MM.1S (cell line): ENCODE measurements at regions not wholly inside any gene's neighbourhood (a gene's known extent, or its start where the extent isn't known, plus 50 kb on each side); places are given as distances from the start of the nearest gene placed in this dataset.

Experiments used
- DNase-seq: peaks from one replicate; pipeline ENCODE4 v3.0.0-alpha.2; 2015
- H2AFZ ChIP-seq: fragments of 300-600 bp; sonication (generic); 2 replicates; pipeline ENCODE4 v1.6.0; 2016; ENCODE audit warnings: antibody characterized with exemption, low read length
- H3F3A ChIP-seq: fragments of 300-600 bp; sonication (generic); 2 replicates; pipeline ENCODE4 v1.6.1; 2016; ENCODE audit warnings: mild to moderate bottlenecking, antibody characterized with exemption, low read length, moderate library complexity, mixed read lengths; ENCODE audit not compliant: insufficient read depth
- H3K27ac ChIP-seq: fragments of 300-600 bp; sonication (generic); 2 replicates; pipeline ENCODE4 v1.5.1; 2016; ENCODE audit warnings: mild to moderate bottlenecking, low read length
- H3K27me3 ChIP-seq: fragments of 300-600 bp; sonication (generic); replicated peaks from 2 replicates; pipeline ENCODE4 v1.6.0; 2016; ENCODE audit warnings: low read length; ENCODE audit not compliant: insufficient read depth
- H3K36me3 ChIP-seq: fragments of 300-600 bp; sonication (generic); replicated peaks from 2 replicates; pipeline ENCODE4 v1.6.1; 2016; ENCODE audit warnings: mild to moderate bottlenecking, low read length, mixed read lengths; ENCODE audit not compliant: insufficient read depth
- H3K4me1 ChIP-seq: fragments of 300-600 bp; sonication (generic); 2 replicates; pipeline ENCODE4 v1.6.1; 2016; ENCODE audit warnings: low read length, mixed read lengths
- H3K4me2 ChIP-seq: fragments of 300-600 bp; sonication (generic); 2 replicates; pipeline ENCODE4 v1.6.0; 2016; ENCODE audit warnings: low read depth, low read length
- H3K4me3 ChIP-seq: fragments of 300-600 bp; sonication (generic); 2 replicates; pipeline ENCODE4 v1.5.1; 2016; ENCODE audit warnings: low read length, mixed read lengths
- H3K79me2 ChIP-seq: fragments of 300-600 bp; sonication (generic); 2 replicates; pipeline ENCODE4 v1.6.1; 2016; ENCODE audit warnings: mixed run types, low read length, mixed read lengths
- H3K9ac ChIP-seq: fragments of 300-600 bp; sonication (generic); 2 replicates; pipeline ENCODE4 v1.6.1; 2016; ENCODE audit warnings: low read length, mixed read lengths
- H3K9me2 ChIP-seq: fragments of 300-600 bp; sonication (generic); replicated peaks from 2 replicates; pipeline ENCODE4 v1.6.1; 2016; ENCODE audit warnings: mild to moderate bottlenecking, low read length, mixed read lengths; ENCODE audit not compliant: insufficient read depth
- H3K9me3 ChIP-seq: fragments of 300-600 bp; sonication (generic); replicated peaks from 2 replicates; pipeline ENCODE4 v1.6.1; 2016; ENCODE audit warnings: mild to moderate bottlenecking, low read length, mixed read lengths; ENCODE audit not compliant: insufficient read depth
- H4K20me1 ChIP-seq: fragments of 300-600 bp; sonication (generic); 2 replicates; pipeline ENCODE4 v1.6.1; 2016; ENCODE audit warnings: mild to moderate bottlenecking, low read length, moderate library complexity, mixed read lengths; ENCODE audit not compliant: insufficient read depth
- CTCF ChIP-seq: fragments of 300-600 bp; sonication (generic); IDR thresholded peaks from 2 replicates; pipeline ENCODE4 v1.5.1; 2016; ENCODE audit warnings: antibody characterized with exemption, low read length, mixed read lengths
- EZH2 ChIP-seq: fragments of 300-600 bp; sonication (generic); optimal IDR thresholded peaks from 2 replicates; pipeline ENCODE3; 2017; ENCODE audit warnings: low read depth, mild to moderate bottlenecking, antibody characterized with exemption, low read length, mixed read lengths
- EZH2phosphoT487 ChIP-seq: fragments of 300-600 bp; sonication (generic); IDR thresholded peaks from 2 replicates; pipeline ENCODE4 v1.6.1; 2018; ENCODE audit warnings: antibody characterized with exemption, low read length

DNA sequence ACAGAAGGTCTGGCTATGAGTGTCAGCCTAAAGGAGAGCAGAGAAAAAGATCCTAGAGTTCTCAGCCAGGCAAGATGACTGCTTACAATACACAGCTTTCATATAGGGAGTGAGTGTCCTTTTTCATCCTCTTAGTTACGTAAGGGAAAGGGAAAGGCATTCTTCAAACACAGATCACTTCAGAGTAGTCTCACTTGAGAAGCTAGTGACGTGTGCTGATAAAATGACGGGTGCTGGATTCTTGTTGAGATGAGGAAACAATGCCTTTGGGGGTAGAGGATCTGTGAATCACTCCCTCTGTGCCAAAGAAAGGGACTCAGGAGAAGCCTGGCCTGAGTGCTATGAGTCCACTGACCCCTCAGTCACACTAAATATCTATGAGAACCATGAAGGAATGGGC lies 117.3 kb downstream of the QRSL1 start:
- H3K79me2 ChIP-seq = no peaks in the 10 kb centered on the region
- no peak overlapping the region for H2AFZ ChIP-seq
- H3K9ac ChIP-seq = no peak overlapping the region
- H3K36me3 ChIP-seq = no peaks in the 10 kb centered on the region
- no peak for DNase-seq
- H3K9me2 ChIP-seq = no peaks in the 10 kb centered on the region
- no peak overlapping the region for H3K27ac ChIP-seq
- no peak overlapping the region for H3K4me3 ChIP-seq
- H4K20me1 ChIP-seq = no peaks in the 10 kb centered on the region
- H3F3A ChIP-seq = no peaks in the 10 kb centered on the region
- H3K27me3 ChIP-seq = no peaks in the 10 kb centered on the region
- no peaks in the 10 kb centered on the region for H3K9me3 ChIP-seq
- TF ChIP-seq CTCF = no peak
- TF ChIP-seq EZH2 = no peak
- no peak for TF ChIP-seq EZH2phosphoT487
- no peak overlapping the region for H3K4me2 ChIP-seq
- no peaks in the 10 kb centered on the region for H3K4me1 ChIP-seq

- no peak overlapping the region for H2AFZ ChIP-seq
- H3K27ac ChIP-seq = no peak overlapping the region
- H3K27me3 ChIP-seq = no peaks in the 10 kb centered on the region
- DNase-seq = no peak
- H3K9me3 ChIP-seq = no peaks in the 10 kb centered on the region
- no peaks in the 10 kb centered on the region for H4K20me1 ChIP-seq
- no peak overlapping the region for H3K4me2 ChIP-seq
- H3K79me2 ChIP-seq = no peaks in the 10 kb centered on the region
- no peaks in the 10 kb centered on the region for H3F3A ChIP-seq
- H3K36me3 ChIP-seq = no peaks in the 10 kb centered on the region
- H3K9me2 ChIP-seq = no peaks in the 10 kb centered on the region
- H3K9ac ChIP-seq = no peak overlapping the region
- TF ChIP-seq CTCF (no peak), EZH2 (no peak), EZH2phosphoT487 (no peak)
- H3K4me3 ChIP-seq = no peak overlapping the region
- no peaks in the 10 kb centered on the region for H3K4me1 ChIP-seq
Observed at GRCh38 chr6:106745824-106746582, 116.6 kb downstream of the QRSL1 start.

- no peak for DNase-seq
- no peak overlapping the region for H3K9ac ChIP-seq
Observed at GRCh38 chr6:106745197-106745770, 115.9 kb downstream of the QRSL1 start.

More at GRCh38 chr6:106745197-106745770, 115.9 kb downstream of the QRSL1 start:
- Histone ChIP-seq H3K4me2 (no peak overlapping the region), H3K27ac (no peak overlapping the region), H3K36me3 (no peaks in the 10 kb centered on the region), H3K9me3 (no peaks in the 10 kb centered on the region), H3K4me1 (no peaks in the 10 kb centered on the region), H3K9me2 (no peaks in the 10 kb centered on the region), H4K20me1 (no peaks in the 10 kb centered on the region), H3K4me3 (no peak overlapping the region), H3K27me3 (no peaks in the 10 kb centered on the region), H3K79me2 (no peaks in the 10 kb centered on the region), H2AFZ (no peak overlapping the region), H3F3A (no peaks in the 10 kb centered on the region)
- TF ChIP-seq EZH2 (no peak), EZH2phosphoT487 (no peak), CTCF (no peak)
